DND-41 (cell line): ENCODE measurements at regions not wholly inside any gene's neighbourhood (a gene's known extent, or its start where the extent isn't known, plus 50 kb on each side); places are given as distances from the start of the nearest gene placed in this dataset.

Experiments
- ATAC-seq: fragments of 200-7000 bp; cut with Tn5 transposase; 3 replicates; pipeline ENCODE4 v1.9.1; 2021; ENCODE audit warnings: low read depth; ENCODE audit not compliant: insufficient read depth
- DNase-seq: peaks from one replicate; pipeline ENCODE4 v3.0.0-alpha.2; 2020
- H2AFZ ChIP-seq: 2 replicates; pipeline ENCODE4 v1.6.0; 2012; ENCODE audit warnings: low read depth, low read length
- H3K27ac ChIP-seq: 2 replicates; pipeline ENCODE4 v1.5.1; 2012; ENCODE audit warnings: low read length, inconsistent platforms
- H3K27me3 ChIP-seq: fragments of 200-600 bp; sonication (generic); 2 replicates; pipeline ENCODE4 v1.6.0; 2012; ENCODE audit warnings: low read length, mild to moderate bottlenecking, inconsistent platforms; ENCODE audit not compliant: insufficient read depth, poor library complexity
- H3K36me3 ChIP-seq: 2 replicates; pipeline ENCODE4 v1.5.1; 2012; ENCODE audit warnings: low read length, inconsistent platforms; ENCODE audit not compliant: insufficient read depth
- H3K4me1 ChIP-seq: 2 replicates; pipeline ENCODE4 v1.5.1; 2012; ENCODE audit warnings: mild to moderate bottlenecking, low read length; ENCODE audit not compliant: insufficient read depth
- H3K4me2 ChIP-seq: 2 replicates; pipeline ENCODE4 v1.6.0; 2012; ENCODE audit warnings: mild to moderate bottlenecking, moderate library complexity, low read length, inconsistent platforms; ENCODE audit not compliant: insufficient read depth
- H3K4me3 ChIP-seq, 2 experiments: fragments of 200-600 bp in 1 of 2; shearing (Covaris generic) in 1 of 2; 2 replicates each; pipeline ENCODE4 v1.5.1; 2012 to 2016; ENCODE audit warnings: inconsistent platforms in 2 of 2, low read length in 2 of 2, mild to moderate bottlenecking in 2 of 2, low read depth in 1 of 2, moderate library complexity in 1 of 2
- H3K79me2 ChIP-seq: 2 replicates; pipeline ENCODE4 v1.6.0; 2012; ENCODE audit warnings: low read length, inconsistent platforms; ENCODE audit not compliant: insufficient read depth
- H3K9ac ChIP-seq: 2 replicates; pipeline ENCODE4 v1.6.0; 2012; ENCODE audit warnings: low read depth, mild to moderate bottlenecking, inconsistent platforms, low read length, moderate library complexity
- H3K9me3 ChIP-seq: 2 replicates; pipeline ENCODE4 v1.5.1; 2012; ENCODE audit warnings: low read length, moderate library complexity, mild to moderate bottlenecking, inconsistent platforms; ENCODE audit not compliant: insufficient read depth, severe bottlenecking
- H4K20me1 ChIP-seq: 2 replicates; pipeline ENCODE4 v1.6.0; 2012; ENCODE audit warnings: low read length; ENCODE audit not compliant: insufficient read depth
- CTCF ChIP-seq: IDR thresholded peaks from 2 replicates; pipeline ENCODE4 v1.5.1; 2012; ENCODE audit warnings: borderline replicate concordance, low read length, moderate library complexity, mild to moderate bottlenecking; ENCODE audit not compliant: poor library complexity, severe bottlenecking; ENCODE audit errors: extremely low read depth
- EZH2 ChIP-seq: IDR thresholded peaks from 3 replicates; pipeline ENCODE4 v1.6.1; 2012; ENCODE audit warnings: borderline replicate concordance, low read depth, mild to moderate bottlenecking, moderate library complexity, low read length, inconsistent platforms; ENCODE audit not compliant: severe bottlenecking

- Histone ChIP-seq H3K4me3 (no peak overlapping the region), H4K20me1 (no peaks in the 10 kb centered on the region), H3K36me3 (no peaks in the 10 kb centered on the region), H3K9ac (no peak overlapping the region), H3K9me3 (no peaks in the 10 kb centered on the region), H3K4me2 (no peak overlapping the region), H3K27me3 (no peaks in the 10 kb centered on the region), H2AFZ (no peak overlapping the region), H3K79me2 (no peaks in the 10 kb centered on the region), H3K27ac (no peak overlapping the region), H3K4me1 (no peaks in the 10 kb centered on the region)
- DNase-seq (no peak), ATAC-seq (no peak)
- no peak for TF ChIP-seq EZH2
- TF ChIP-seq CTCF = no peak
Measured at GRCh38 chr1:218556016-218556415, 210.9 kb downstream of the TGFB2 start.

GRCh38 chr1:218557731-218558130 is 212.6 kb downstream of the TGFB2 start:
- Histone ChIP-seq H4K20me1 (no peaks in the 10 kb centered on the region), H3K4me3 (no peak overlapping the region), H3K4me1 (no peaks in the 10 kb centered on the region), H3K9me3 (no peaks in the 10 kb centered on the region), H3K4me2 (no peak overlapping the region), H2AFZ (no peak overlapping the region), H3K9ac (no peak overlapping the region), H3K27ac (no peak overlapping the region), H3K27me3 (no peaks in the 10 kb centered on the region), H3K79me2 (no peaks in the 10 kb centered on the region), H3K36me3 (no peaks in the 10 kb centered on the region)
- DNase-seq = no peak
- TF ChIP-seq EZH2 = no peak
- ATAC-seq = no peak

GRCh38 chr1:218558271-218558810 is 213.2 kb downstream of the TGFB2 start:
- TF ChIP-seq EZH2 (no peak), CTCF (no peak)
- DNase-seq = no peak
- Histone ChIP-seq H3K4me1 (no peaks in the 10 kb centered on the region), H3K9ac (no peak overlapping the region), H3K4me2 (no peak overlapping the region), H3K27me3 (no peaks in the 10 kb centered on the region), H3K4me3 (no peak overlapping the region), H3K9me3 (no peaks in the 10 kb centered on the region), H3K27ac (no peak overlapping the region), H4K20me1 (no peaks in the 10 kb centered on the region), H3K36me3 (no peaks in the 10 kb centered on the region), H3K79me2 (no peaks in the 10 kb centered on the region), H2AFZ (no peak overlapping the region)
- no peak for ATAC-seq

- ATAC-seq = no peak
- Histone ChIP-seq H3K27ac (no peak overlapping the region), H3K9me3 (no peaks in the 10 kb centered on the region), H3K4me3 (no peak overlapping the region), H4K20me1 (no peaks in the 10 kb centered on the region), H3K4me1 (no peaks in the 10 kb centered on the region), H3K4me2 (no peak overlapping the region), H3K9ac (no peak overlapping the region), H3K79me2 (no peaks in the 10 kb centered on the region), H2AFZ (no peak overlapping the region), H3K27me3 (no peaks in the 10 kb centered on the region), H3K36me3 (no peaks in the 10 kb centered on the region)
- DNase-seq = no peak
- no peak for TF ChIP-seq EZH2
- no peak for TF ChIP-seq CTCF
Measured at GRCh38 chr1:218565377-218565776, 220.2 kb downstream of the TGFB2 start.
